ENCODE measurements at regions not wholly inside any gene's neighbourhood (a gene's known extent, or its start where the extent isn't known, plus 50 kb on each side); places are given as distances from the start of the nearest gene placed in this dataset.

DNA sequence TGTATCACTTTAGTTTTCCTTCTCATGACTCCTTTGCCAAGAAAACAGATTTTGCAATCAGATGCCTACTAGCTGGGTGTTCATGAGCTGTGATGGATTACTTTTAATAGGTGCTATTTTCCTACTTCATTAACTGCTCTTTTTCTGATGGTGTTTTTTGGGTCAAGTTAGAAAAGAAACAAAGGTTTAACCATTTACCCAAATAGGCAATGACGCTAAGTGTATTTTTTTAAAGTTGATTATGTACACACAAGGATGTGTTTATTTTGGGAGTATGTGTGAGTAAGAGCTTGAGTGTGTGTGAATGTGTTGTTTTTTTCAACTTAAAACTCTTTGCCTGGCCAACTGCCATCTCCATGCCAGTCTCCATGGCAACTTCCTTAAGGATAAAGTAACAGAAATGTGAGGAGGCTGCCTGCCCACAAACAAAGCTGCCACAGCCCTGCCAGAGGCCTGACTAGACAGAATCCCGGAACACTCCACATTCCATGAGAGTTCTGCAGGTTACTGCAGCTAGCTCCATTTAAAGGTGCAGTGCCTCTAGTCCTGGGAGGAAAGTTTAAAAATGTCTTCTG is 215.6 kb upstream of the RBMS3 start:
- Mint-ChIP-seq H3K27me3 (ENCODE audit: unreplicated experiment) (no peaks in the 10 kb centered on the region), H3K9me3 (ENCODE audit: low read depth, unreplicated experiment) (peaks cover 2% of the 10 kb centered on the region), H3K4me3 (ENCODE audit: low read depth, unreplicated experiment) (no peak overlapping the region), H3K4me1 (ENCODE audit: low read depth, unreplicated experiment) (peaks cover 8% of the 10 kb centered on the region), H3K27ac (ENCODE audit: unreplicated experiment) (peak overlapping the region; percentile 16), H3K36me3 (ENCODE audit: insufficient read depth, unreplicated experiment) (peaks cover 4% of the 10 kb centered on the region)
- BruUV-seq (replicated peaks), result no TSS peak
- DNase-seq, result peak; percentile 83
- intact Hi-C loops (cut with micrococcal nuclease; ENCODE audit: unreplicated experiment), result loop anchor here (10.0 kb wide), 1 partner anchor 700 kb away; no protein-coding TSS in a partner anchor
- CTCF ChIA-PET, result interaction anchor here (0.6 to 1.0 kb wide), 3 partner anchors 12 to 398 kb away, joined by 3 to 4 read pairs (median 4); no protein-coding TSS in a partner anchor
- TF ChIP-seq, protein P1, sequence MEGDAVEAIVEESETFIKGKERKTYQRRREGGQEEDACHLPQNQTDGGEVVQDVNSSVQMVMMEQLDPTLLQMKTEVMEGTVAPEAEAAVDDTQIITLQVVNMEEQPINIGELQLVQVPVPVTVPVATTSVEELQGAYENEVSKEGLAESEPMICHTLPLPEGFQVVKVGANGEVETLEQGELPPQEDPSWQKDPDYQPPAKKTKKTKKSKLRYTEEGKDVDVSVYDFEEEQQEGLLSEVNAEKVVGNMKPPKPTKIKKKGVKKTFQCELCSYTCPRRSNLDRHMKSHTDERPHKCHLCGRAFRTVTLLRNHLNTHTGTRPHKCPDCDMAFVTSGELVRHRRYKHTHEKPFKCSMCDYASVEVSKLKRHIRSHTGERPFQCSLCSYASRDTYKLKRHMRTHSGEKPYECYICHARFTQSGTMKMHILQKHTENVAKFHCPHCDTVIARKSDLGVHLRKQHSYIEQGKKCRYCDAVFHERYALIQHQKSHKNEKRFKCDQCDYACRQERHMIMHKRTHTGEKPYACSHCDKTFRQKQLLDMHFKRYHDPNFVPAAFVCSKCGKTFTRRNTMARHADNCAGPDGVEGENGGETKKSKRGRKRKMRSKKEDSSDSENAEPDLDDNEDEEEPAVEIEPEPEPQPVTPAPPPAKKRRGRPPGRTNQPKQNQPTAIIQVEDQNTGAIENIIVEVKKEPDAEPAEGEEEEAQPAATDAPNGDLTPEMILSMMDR (IDR thresholded peaks at IDR 0.05; ENCODE audit: unreplicated experiment), result no peak

DNA sequence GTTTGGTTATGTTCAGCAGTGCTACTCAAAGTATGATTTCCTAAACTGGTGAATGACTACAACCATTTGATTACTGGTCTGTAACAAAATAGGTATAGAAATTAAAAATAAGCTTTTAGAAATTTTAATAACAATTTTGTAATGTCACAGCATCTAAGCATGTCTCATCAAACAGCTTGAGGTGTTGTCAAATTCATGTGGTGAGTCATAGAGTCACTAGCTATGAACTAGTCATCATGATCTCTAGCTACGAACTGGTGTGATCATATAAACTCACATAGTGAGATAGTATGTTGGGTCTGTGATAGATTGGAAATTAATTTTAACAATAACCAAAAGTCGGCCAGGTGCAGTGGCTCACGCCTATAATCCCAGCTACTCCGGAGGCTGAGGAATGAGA is 213.9 kb upstream of the RBMS3 start:
- BruUV-seq (replicated peaks), result no TSS peak
- Mint-ChIP-seq H3K27ac (ENCODE audit: unreplicated experiment) (no peak overlapping the region), H3K36me3 (ENCODE audit: insufficient read depth, unreplicated experiment) (peaks cover 4% of the 10 kb centered on the region), H3K4me1 (ENCODE audit: low read depth, unreplicated experiment) (peaks cover 8% of the 10 kb centered on the region), H3K27me3 (ENCODE audit: unreplicated experiment) (no peaks in the 10 kb centered on the region), H3K9me3 (ENCODE audit: low read depth, unreplicated experiment) (peaks cover 7% of the 10 kb centered on the region), H3K4me3 (ENCODE audit: low read depth, unreplicated experiment) (no peak overlapping the region)
- intact Hi-C loops (cut with micrococcal nuclease; ENCODE audit: unreplicated experiment), result loop anchor here (10.0 kb wide), 1 partner anchor 698 kb away; no protein-coding TSS in a partner anchor
- no peak for DNase-seq
- CTCF ChIA-PET, result no interaction called here
- TF ChIP-seq, protein P1 (IDR thresholded peaks at IDR 0.05; ENCODE audit: unreplicated experiment), result no peak

DNA sequence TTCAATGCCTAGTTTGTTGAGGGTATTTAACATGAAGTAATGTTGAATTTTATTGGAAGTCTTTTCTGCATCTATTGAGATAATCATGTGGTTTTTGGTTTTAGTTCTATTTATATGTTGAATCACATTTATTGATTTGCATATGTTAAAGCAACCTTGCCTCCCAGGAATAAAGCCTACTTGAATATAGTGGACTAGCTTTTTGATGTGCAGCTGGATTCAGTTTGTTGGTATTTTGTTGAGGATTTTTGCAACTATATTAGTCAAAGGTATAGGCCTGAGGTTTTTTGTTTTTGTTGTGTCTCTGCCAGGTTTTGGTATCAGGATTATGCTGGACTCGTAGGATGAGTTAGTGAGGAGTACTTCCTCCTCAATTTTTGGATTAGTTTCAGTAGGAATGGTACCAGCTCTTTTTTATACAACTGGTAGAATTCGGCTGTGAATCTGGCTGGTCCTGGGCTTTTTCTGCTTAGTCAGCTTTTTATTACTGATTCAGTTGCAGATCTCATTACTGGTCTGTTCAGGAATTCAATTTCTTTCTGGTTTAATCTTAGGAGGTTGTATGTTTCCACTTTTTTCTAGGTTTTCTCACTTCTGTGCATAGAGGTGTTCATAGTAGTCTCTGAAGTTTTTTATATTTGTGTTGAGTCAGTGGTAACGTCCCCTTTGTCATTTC is 209.8 kb upstream of the RBMS3 start:
- peaks cover 7% of the 10 kb centered on the region for H3K9me3 Mint-ChIP-seq (ENCODE audit: low read depth, unreplicated experiment)
- TF ChIP-seq, protein P1 (IDR thresholded peaks at IDR 0.05; ENCODE audit: unreplicated experiment), result no peak
- BruUV-seq (replicated peaks), result no TSS peak
- CTCF ChIA-PET, result no interaction called here
- H3K27ac Mint-ChIP-seq (ENCODE audit: unreplicated experiment), result no peak overlapping the region
- no peak for DNase-seq
- no peaks in the 10 kb centered on the region for H3K4me1 Mint-ChIP-seq (ENCODE audit: low read depth, unreplicated experiment)
- H3K36me3 Mint-ChIP-seq (ENCODE audit: insufficient read depth, unreplicated experiment), result no peaks in the 10 kb centered on the region
- no peak overlapping the region for H3K4me3 Mint-ChIP-seq (ENCODE audit: low read depth, unreplicated experiment)
- intact Hi-C loops (cut with micrococcal nuclease; ENCODE audit: unreplicated experiment), result no loop called here
- no peaks in the 10 kb centered on the region for H3K27me3 Mint-ChIP-seq (ENCODE audit: unreplicated experiment)

DNA sequence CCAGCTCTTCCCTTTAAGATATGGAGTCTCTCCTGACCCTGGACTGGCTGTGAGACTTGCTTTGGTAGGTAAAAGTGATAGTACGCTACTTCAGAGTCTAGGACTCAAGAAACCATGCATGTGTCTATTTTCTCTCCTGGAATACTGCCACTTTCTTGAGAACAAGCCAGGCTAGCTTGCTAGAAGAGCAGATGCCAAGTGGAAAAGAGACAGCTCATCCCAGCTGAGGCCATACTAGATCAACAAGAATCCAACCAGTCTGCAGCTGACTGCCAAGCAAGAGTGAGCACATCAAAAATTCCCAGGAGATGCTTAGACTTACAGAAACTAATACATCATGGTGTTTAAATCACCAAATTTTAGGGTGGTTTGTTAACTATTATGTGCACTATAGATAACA is 208.3 kb upstream of the RBMS3 start:
- H3K4me1 Mint-ChIP-seq (ENCODE audit: low read depth, unreplicated experiment), result no peaks in the 10 kb centered on the region
- CTCF ChIA-PET, result no interaction called here
- intact Hi-C loops (cut with micrococcal nuclease; ENCODE audit: unreplicated experiment), result no loop called here
- TF ChIP-seq, protein P1 (IDR thresholded peaks at IDR 0.05; ENCODE audit: unreplicated experiment), result no peak
- H3K27me3 Mint-ChIP-seq (ENCODE audit: unreplicated experiment), result no peaks in the 10 kb centered on the region
- BruUV-seq (replicated peaks), result no TSS peak
- no peak overlapping the region for H3K4me3 Mint-ChIP-seq (ENCODE audit: low read depth, unreplicated experiment)
- peaks cover 7% of the 10 kb centered on the region for H3K9me3 Mint-ChIP-seq (ENCODE audit: low read depth, unreplicated experiment)
- H3K36me3 Mint-ChIP-seq (ENCODE audit: insufficient read depth, unreplicated experiment), result no peaks in the 10 kb centered on the region
- H3K27ac Mint-ChIP-seq (ENCODE audit: unreplicated experiment), result no peak overlapping the region
- DNase-seq, result no peak

All from Calu3 (cell line).